GM20000 (cell line): ENCODE measurements at regions not wholly inside any gene's neighbourhood (a gene's known extent, or its start where the extent isn't known, plus 50 kb on each side); places are given as distances from the start of the nearest gene placed in this dataset.

Experiments
- DNase-seq: peaks from one replicate; pipeline ENCODE4 v3.0.0; 2012; ENCODE audit warnings: low spot score
- CTCF ChIP-seq: IDR thresholded peaks from 2 replicates; pipeline ENCODE4 v1.5.1; 2012; ENCODE audit warnings: mild to moderate bottlenecking, control low read depth; ENCODE audit errors: extremely low read depth, missing control alignments

GRCh38 chr6:119590066-119590465, 240.5 kb upstream of the MAN1A1 start:
- no peak for DNase-seq
- no peak for TF ChIP-seq CTCF

- no peak for TF ChIP-seq CTCF
- DNase-seq: no peak
Measured at GRCh38 chr6:119587537-119587936, 238.0 kb upstream of the MAN1A1 start.

GRCh38 chr6:119586250-119586882, 236.8 kb upstream of the MAN1A1 start:
- TF ChIP-seq CTCF: no peak
- peak; percentile 26 for DNase-seq

- no peak for TF ChIP-seq CTCF
- no peak for DNase-seq
Measured at GRCh38 chr6:119584088-119584487, 234.5 kb upstream of the MAN1A1 start.

- no peak for DNase-seq
- no peak for TF ChIP-seq CTCF
Measured at GRCh38 chr6:119581220-119581619, 231.7 kb upstream of the MAN1A1 start.

- DNase-seq: no peak
- no peak for TF ChIP-seq CTCF
Measured at GRCh38 chr6:119575721-119576120, 226.2 kb upstream of the MAN1A1 start.

- DNase-seq: no peak
- TF ChIP-seq CTCF: no peak
Measured at GRCh38 chr6:119568580-119568979, 219.0 kb upstream of the MAN1A1 start.
